ENCODE measurements at regions not wholly inside any gene's neighbourhood (a gene's known extent, or its start where the extent isn't known, plus 50 kb on each side); places are given as distances from the start of the nearest gene placed in this dataset.

- TF ChIP-seq CTCF (IDR thresholded peaks at IDR 0.05; ENCODE audit: low read depth, low read length, missing control alignments), result no peak
- DNase-seq (ENCODE audit: low read depth), result no peak
- H3K4me3 ChIP-seq (ENCODE audit: low read depth, low read length), result no peak overlapping the region
Observed at GRCh38 chr22:47342446-47342845, 580.0 kb downstream of the TBC1D22A start.

- DNase-seq (ENCODE audit: low read depth), result no peak
- no peak for TF ChIP-seq CTCF (IDR thresholded peaks at IDR 0.05; ENCODE audit: low read depth, low read length, missing control alignments)
- H3K4me3 ChIP-seq (ENCODE audit: low read depth, low read length), result no peak overlapping the region
Observed at GRCh38 chr22:47341464-47341863, 579.0 kb downstream of the TBC1D22A start.

GRCh38 chr22:47340851-47341436 is 578.5 kb downstream of the TBC1D22A start:
- DNase-seq (ENCODE audit: low read depth), result no peak
- no peak overlapping the region for H3K4me3 ChIP-seq (ENCODE audit: low read depth, low read length)
- no peak for TF ChIP-seq CTCF (IDR thresholded peaks at IDR 0.05; ENCODE audit: low read depth, low read length, missing control alignments)

DNA sequence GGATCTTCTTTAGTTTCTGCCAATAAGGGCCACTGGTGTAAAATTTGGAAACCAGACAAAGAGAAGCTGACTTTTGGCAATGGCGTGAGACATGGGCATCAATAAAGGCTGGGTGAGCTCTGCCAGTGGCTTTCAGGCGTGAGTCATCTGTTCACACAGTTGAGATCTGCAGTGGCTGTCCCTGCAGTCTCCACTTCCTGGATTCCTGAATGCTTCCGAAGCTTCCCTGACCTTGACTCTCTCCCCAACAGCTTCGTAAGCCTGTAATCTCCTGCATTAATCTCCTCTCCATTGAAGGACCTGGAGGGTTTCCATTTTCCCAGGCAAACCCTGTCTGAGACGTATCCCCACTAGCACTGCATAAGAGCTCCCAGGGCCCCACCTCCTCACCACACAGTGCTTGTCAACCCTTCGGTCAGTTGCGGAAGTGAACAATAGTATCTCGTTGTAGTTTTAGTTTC is 574.7 kb downstream of the TBC1D22A start:
- no peak overlapping the region for H3K4me3 ChIP-seq (ENCODE audit: low read depth, low read length)
- TF ChIP-seq CTCF (IDR thresholded peaks at IDR 0.05; ENCODE audit: low read depth, low read length, missing control alignments), result no peak
- peak; percentile 22 for DNase-seq (ENCODE audit: low read depth)

GRCh38 chr22:47335958-47336357 is 573.5 kb downstream of the TBC1D22A start:
- no peak for TF ChIP-seq CTCF (IDR thresholded peaks at IDR 0.05; ENCODE audit: low read depth, low read length, missing control alignments)
- DNase-seq (ENCODE audit: low read depth), result no peak
- no peak overlapping the region for H3K4me3 ChIP-seq (ENCODE audit: low read depth, low read length)

DNA sequence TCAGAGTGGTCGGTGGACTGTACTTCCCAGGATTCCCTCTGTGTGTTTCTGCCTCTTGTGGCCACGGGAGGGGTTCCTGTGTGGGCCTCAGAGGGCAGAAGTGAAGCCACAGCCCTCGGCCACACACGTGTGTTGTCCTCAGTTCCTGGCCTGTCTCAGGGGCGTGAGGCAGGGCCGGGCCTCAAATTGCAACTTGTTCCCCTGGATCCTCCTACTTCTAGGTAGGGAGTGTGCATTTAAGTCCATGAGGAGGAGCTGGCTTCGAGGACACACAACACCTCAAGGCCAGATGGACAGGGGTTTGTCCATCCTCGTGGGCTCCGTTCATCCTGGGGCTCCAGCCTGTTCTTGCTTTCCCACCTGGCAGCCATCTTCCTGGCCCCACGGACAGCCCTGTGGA is 573.0 kb downstream of the TBC1D22A start:
- H3K4me3 ChIP-seq (ENCODE audit: low read depth, low read length), result no peak overlapping the region
- no peak for TF ChIP-seq CTCF (IDR thresholded peaks at IDR 0.05; ENCODE audit: low read depth, low read length, missing control alignments)

GRCh38 chr22:47334601-47335000 is 572.2 kb downstream of the TBC1D22A start:
- H3K4me3 ChIP-seq (ENCODE audit: low read depth, low read length), result no peak overlapping the region
- no peak for TF ChIP-seq CTCF (IDR thresholded peaks at IDR 0.05; ENCODE audit: low read depth, low read length, missing control alignments)
- DNase-seq (ENCODE audit: low read depth), result no peak

More for the DNA sequence above, 573.0 kb downstream of the TBC1D22A start:
- DNase-seq (ENCODE audit: low read depth), result no peak
